ENCODE measurements at regions not wholly inside any gene's neighbourhood (a gene's known extent, or its start where the extent isn't known, plus 50 kb on each side); places are given as distances from the start of the nearest gene placed in this dataset.

DNA sequence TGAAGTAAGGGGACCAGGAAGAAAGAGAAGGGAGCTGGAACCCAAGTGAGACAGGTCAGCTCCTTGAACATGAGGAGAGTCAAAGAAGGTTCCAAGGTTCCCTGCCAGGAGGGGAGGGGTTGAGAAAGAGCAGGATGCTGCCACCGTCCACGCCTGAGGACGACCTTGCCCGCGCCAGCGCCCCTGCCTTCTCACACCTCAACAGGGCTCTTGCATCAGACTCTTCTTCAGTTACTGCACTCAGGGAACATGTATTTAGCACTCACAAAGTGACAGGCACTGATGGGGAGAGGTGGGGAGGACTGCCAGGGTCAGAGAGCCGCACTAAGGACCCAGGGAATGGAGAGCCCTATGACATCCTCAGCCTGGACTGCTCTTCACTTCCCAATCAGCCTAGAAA, 102.1 kb upstream of the NUDT4 start:
- no peaks in the 10 kb centered on the region for H3K79me2 ChIP-seq (ENCODE audit: insufficient read depth, low read length)
- no peak overlapping the region for H3K4me2 ChIP-seq (ENCODE audit: low read depth, low read length, poor library complexity, severe bottlenecking)
- H3K9ac ChIP-seq (ENCODE audit: low read length): no peak overlapping the region
- TF ChIP-seq, protein P1, sequence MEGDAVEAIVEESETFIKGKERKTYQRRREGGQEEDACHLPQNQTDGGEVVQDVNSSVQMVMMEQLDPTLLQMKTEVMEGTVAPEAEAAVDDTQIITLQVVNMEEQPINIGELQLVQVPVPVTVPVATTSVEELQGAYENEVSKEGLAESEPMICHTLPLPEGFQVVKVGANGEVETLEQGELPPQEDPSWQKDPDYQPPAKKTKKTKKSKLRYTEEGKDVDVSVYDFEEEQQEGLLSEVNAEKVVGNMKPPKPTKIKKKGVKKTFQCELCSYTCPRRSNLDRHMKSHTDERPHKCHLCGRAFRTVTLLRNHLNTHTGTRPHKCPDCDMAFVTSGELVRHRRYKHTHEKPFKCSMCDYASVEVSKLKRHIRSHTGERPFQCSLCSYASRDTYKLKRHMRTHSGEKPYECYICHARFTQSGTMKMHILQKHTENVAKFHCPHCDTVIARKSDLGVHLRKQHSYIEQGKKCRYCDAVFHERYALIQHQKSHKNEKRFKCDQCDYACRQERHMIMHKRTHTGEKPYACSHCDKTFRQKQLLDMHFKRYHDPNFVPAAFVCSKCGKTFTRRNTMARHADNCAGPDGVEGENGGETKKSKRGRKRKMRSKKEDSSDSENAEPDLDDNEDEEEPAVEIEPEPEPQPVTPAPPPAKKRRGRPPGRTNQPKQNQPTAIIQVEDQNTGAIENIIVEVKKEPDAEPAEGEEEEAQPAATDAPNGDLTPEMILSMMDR (IDR thresholded peaks at IDR 0.05; ENCODE audit: insufficient read depth, low read length, poor library complexity, severe bottlenecking): no peak
- TF ChIP-seq EZH2phosphoT487 (conservative IDR thresholded peaks at IDR 0.05; ENCODE audit: low read length): no peak
- H3K9me2 ChIP-seq (replicated peaks; ENCODE audit: insufficient read depth, low read length): no peaks in the 10 kb centered on the region
- H2AFZ ChIP-seq (ENCODE audit: low read depth, low read length, severe bottlenecking): no peak overlapping the region
- H3K9me3 ChIP-seq (ENCODE audit: insufficient read depth, low read length): no peaks in the 10 kb centered on the region
- H3K4me3 ChIP-seq (ENCODE audit: insufficient read depth, low read length, poor library complexity, severe bottlenecking): no peak overlapping the region
- H3K36me3 ChIP-seq (ENCODE audit: low read length): no peaks in the 10 kb centered on the region
- H4K20me1 ChIP-seq (ENCODE audit: low read depth, low read length): no peaks in the 10 kb centered on the region
- H3K27ac ChIP-seq (ENCODE audit: low read depth, low read length): no peak overlapping the region
- H3F3A ChIP-seq (ENCODE audit: insufficient read depth): no peaks in the 10 kb centered on the region
- no peaks in the 10 kb centered on the region for H3K27me3 ChIP-seq (ENCODE audit: low read length)

DNA sequence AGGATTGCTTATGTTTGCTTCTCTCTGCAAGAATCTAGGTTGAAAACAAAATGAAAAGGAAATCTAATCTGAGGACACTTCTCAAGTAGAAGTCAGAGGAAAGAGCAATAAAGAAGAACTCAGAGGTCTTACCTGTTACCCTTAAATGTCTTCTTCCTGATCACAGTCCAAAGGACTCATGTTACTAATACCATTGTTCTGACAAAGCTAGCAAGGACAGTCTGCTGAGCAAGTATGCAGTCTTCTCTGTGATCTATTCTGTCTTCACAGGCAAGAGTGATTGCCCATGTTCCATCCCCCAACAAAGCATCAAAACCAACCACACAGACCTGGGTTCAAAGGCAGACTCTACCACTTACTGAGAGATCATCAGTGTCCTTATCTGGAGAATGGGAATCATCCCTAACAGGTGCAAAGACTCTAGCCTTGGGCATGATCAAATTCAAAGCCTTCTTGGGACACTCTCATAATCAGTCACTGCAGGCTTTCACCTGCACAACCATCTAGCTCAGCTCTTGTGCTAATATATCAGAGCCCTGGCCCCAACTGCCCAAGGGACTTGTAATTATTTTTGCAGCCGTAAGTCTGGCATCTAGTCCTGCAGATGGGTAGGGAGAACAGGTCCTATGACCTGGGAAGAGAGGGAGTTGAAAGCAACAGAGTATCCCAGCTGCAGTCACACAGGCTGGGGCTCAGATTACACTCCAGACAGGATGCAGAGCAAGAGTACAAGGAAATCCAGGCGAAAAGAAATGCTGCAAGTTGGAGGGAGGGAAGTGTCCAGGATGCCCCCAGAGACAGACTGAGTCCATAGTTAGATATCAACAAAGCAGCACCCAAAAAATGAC, 97.9 kb upstream of the NUDT4 start:
- H3K36me3 ChIP-seq (ENCODE audit: low read length): no peaks in the 10 kb centered on the region
- H3K4me3 ChIP-seq (ENCODE audit: insufficient read depth, low read length, poor library complexity, severe bottlenecking): no peak overlapping the region
- H3K27me3 ChIP-seq (ENCODE audit: low read length): no peaks in the 10 kb centered on the region
- TF ChIP-seq, protein P1 (IDR thresholded peaks at IDR 0.05; ENCODE audit: insufficient read depth, low read length, poor library complexity, severe bottlenecking): no peak
- no peak for TF ChIP-seq EZH2phosphoT487 (conservative IDR thresholded peaks at IDR 0.05; ENCODE audit: low read length)
- H3K9ac ChIP-seq (ENCODE audit: low read length): no peak overlapping the region
- no peaks in the 10 kb centered on the region for H3F3A ChIP-seq (ENCODE audit: insufficient read depth)
- no peaks in the 10 kb centered on the region for H3K9me3 ChIP-seq (ENCODE audit: insufficient read depth, low read length)
- H3K9me2 ChIP-seq (replicated peaks; ENCODE audit: insufficient read depth, low read length): no peaks in the 10 kb centered on the region
- no peak overlapping the region for H3K27ac ChIP-seq (ENCODE audit: low read depth, low read length)
- H2AFZ ChIP-seq (ENCODE audit: low read depth, low read length, severe bottlenecking): no peak overlapping the region
- no peaks in the 10 kb centered on the region for H3K79me2 ChIP-seq (ENCODE audit: insufficient read depth, low read length)
- H4K20me1 ChIP-seq (ENCODE audit: low read depth, low read length): no peaks in the 10 kb centered on the region
- H3K4me2 ChIP-seq (ENCODE audit: low read depth, low read length, poor library complexity, severe bottlenecking): no peak overlapping the region

DNA sequence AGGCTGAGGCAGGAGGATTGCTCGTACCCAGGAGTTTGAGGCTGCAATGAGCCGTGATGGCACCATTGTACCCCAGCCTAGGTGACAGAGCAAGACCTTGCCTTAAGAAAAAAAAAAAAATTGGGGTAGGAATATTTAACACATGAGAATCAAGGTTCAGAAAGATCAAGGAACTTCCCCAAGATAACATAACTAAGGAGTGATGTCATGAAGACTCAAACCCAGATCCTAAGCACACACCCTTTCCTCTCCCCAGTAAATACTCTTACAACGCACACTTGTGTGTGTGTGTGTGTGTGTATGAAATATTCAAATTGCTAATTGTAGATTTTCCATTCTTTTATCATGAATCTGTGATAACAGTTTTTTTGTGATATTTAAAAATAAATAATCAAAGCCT, 90.6 kb upstream of the NUDT4 start:
- no peaks in the 10 kb centered on the region for H3K36me3 ChIP-seq (ENCODE audit: low read length)
- H3K9me2 ChIP-seq (replicated peaks; ENCODE audit: insufficient read depth, low read length): no peaks in the 10 kb centered on the region
- TF ChIP-seq EZH2phosphoT487 (conservative IDR thresholded peaks at IDR 0.05; ENCODE audit: low read length): no peak
- TF ChIP-seq, protein P1 (IDR thresholded peaks at IDR 0.05; ENCODE audit: insufficient read depth, low read length, poor library complexity, severe bottlenecking): no peak
- no peak overlapping the region for H3K4me3 ChIP-seq (ENCODE audit: insufficient read depth, low read length, poor library complexity, severe bottlenecking)
- no peak overlapping the region for H3K4me2 ChIP-seq (ENCODE audit: low read depth, low read length, poor library complexity, severe bottlenecking)
- no peaks in the 10 kb centered on the region for H3K9me3 ChIP-seq (ENCODE audit: insufficient read depth, low read length)
- H4K20me1 ChIP-seq (ENCODE audit: low read depth, low read length): no peaks in the 10 kb centered on the region
- 0 out of 2 replicates have a peak, but pooled peaks cover 3% of the 10 kb centered on the region for H3K27me3 ChIP-seq (ENCODE audit: low read length)
- no peaks in the 10 kb centered on the region for H3F3A ChIP-seq (ENCODE audit: insufficient read depth)
- no peak overlapping the region for H3K9ac ChIP-seq (ENCODE audit: low read length)
- no peak overlapping the region for H2AFZ ChIP-seq (ENCODE audit: low read depth, low read length, severe bottlenecking)
- no peak overlapping the region for H3K27ac ChIP-seq (ENCODE audit: low read depth, low read length)
- H3K79me2 ChIP-seq (ENCODE audit: insufficient read depth, low read length): no peaks in the 10 kb centered on the region

All from SU-DHL-6 (cell line).